ENCODE measurements at regions not wholly inside any gene's neighbourhood (a gene's known extent, or its start where the extent isn't known, plus 50 kb on each side); places are given as distances from the start of the nearest gene placed in this dataset.
"Not testable (repeated sequence)": the region's sequence is repeated elsewhere in the genome, so short reads cannot be mapped to it uniquely, and the experiment has no call there.

DNA sequence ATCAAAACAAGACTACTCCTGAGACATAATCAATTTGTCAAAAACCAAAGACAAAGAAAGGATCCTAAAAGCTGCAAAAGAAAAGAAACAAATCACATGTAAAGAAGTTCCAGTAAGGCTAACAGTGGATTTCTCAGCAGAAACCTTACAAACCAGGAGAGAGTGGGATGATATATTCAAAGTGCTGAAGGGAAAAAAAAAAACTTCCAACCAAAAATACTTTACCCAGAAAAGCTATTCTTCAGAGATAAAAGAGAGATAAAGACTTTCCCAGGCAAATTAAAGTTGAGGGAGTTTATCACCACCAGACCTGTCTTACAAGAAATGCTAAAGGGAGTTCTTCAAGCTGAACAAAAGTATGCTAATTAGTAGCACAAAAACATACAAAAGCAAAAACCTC, 91.9 kb upstream of the PPP2R5C start:
- DNase-seq (ENCODE audit: low spot score) (no peak), ATAC-seq (ENCODE audit: low read depth) (no peak)
- Histone ChIP-seq H3K4me3 (ENCODE audit: severe bottlenecking) (no peak overlapping the region), H3K9me3 (ENCODE audit: severe bottlenecking) (peaks cover 11% of the 10 kb centered on the region), H3K27ac (ENCODE audit: poor library complexity, severe bottlenecking) (no peak overlapping the region), H3K27me3 (ENCODE audit: insufficient read depth, poor library complexity, severe bottlenecking) (peaks cover 22% of the 10 kb centered on the region), H3K36me3 (ENCODE audit: low read depth) (no peaks in the 10 kb centered on the region), H3K4me1 (ENCODE audit: insufficient read depth, poor library complexity, severe bottlenecking) (no peaks in the 10 kb centered on the region)
- TF ChIP-seq, protein P1, sequence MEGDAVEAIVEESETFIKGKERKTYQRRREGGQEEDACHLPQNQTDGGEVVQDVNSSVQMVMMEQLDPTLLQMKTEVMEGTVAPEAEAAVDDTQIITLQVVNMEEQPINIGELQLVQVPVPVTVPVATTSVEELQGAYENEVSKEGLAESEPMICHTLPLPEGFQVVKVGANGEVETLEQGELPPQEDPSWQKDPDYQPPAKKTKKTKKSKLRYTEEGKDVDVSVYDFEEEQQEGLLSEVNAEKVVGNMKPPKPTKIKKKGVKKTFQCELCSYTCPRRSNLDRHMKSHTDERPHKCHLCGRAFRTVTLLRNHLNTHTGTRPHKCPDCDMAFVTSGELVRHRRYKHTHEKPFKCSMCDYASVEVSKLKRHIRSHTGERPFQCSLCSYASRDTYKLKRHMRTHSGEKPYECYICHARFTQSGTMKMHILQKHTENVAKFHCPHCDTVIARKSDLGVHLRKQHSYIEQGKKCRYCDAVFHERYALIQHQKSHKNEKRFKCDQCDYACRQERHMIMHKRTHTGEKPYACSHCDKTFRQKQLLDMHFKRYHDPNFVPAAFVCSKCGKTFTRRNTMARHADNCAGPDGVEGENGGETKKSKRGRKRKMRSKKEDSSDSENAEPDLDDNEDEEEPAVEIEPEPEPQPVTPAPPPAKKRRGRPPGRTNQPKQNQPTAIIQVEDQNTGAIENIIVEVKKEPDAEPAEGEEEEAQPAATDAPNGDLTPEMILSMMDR (IDR thresholded peaks at IDR 0.05; ENCODE audit: poor library complexity, severe bottlenecking): no peak

DNA sequence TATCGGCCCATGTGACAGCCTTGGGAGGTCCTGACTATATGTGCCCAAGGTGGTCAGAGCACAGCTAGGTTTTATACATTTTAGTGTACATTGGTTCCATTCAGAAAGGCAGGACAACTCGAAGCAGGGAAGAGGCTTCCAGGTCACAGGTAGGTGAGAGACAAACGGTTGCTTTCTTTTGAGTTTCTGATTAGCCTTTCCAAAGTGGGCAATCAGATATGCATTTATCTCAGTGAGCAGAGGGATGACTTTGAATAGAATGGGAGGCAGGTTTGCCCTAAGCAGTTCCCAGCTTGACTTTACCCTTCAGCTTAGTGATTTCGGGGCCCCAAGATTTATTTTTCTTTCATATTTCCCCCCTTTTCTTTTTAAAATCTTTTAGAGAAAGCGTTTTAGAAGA, 87.6 kb upstream of the PPP2R5C start:
- TF ChIP-seq, protein P1 (IDR thresholded peaks at IDR 0.05; ENCODE audit: poor library complexity, severe bottlenecking): no peak
- H3K9me3 ChIP-seq (ENCODE audit: severe bottlenecking): peaks cover 11% of the 10 kb centered on the region
- H3K4me3 ChIP-seq (ENCODE audit: severe bottlenecking): no peak overlapping the region
- H3K27ac ChIP-seq (ENCODE audit: poor library complexity, severe bottlenecking): no peak overlapping the region
- ATAC-seq (ENCODE audit: low read depth) (no peak), DNase-seq (ENCODE audit: low spot score) (no peak)
- peaks cover 20% of the 10 kb centered on the region for H3K27me3 ChIP-seq (ENCODE audit: insufficient read depth, poor library complexity, severe bottlenecking)
- peaks cover 6% of the 10 kb centered on the region for H3K4me1 ChIP-seq (ENCODE audit: insufficient read depth, poor library complexity, severe bottlenecking)
- no peaks in the 10 kb centered on the region for H3K36me3 ChIP-seq (ENCODE audit: low read depth)

DNA sequence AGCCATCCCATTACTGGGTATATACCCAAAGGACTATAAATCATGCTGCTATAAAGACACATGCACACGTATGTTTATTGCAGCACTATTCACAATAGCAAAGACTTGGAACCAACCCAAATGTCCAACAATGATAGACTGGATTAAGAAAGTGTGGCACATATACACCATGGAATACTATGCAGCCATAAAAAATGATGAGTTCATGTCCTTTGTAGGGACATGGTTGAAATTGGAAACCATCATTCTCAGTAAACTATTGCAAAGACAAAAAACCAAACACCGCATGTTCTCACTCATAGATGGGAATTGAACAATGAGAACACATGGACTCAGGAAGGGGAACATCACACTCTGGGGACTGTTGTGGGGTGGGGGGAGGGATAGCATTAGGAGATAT, 85.7 kb upstream of the PPP2R5C start:
- H3K4me1 ChIP-seq (ENCODE audit: insufficient read depth, poor library complexity, severe bottlenecking); ATAC-seq (ENCODE audit: low read depth); H3K4me3 ChIP-seq (ENCODE audit: severe bottlenecking); DNase-seq (ENCODE audit: low spot score); H3K27ac ChIP-seq (ENCODE audit: poor library complexity, severe bottlenecking); H3K36me3 ChIP-seq (ENCODE audit: low read depth); H3K9me3 ChIP-seq (ENCODE audit: severe bottlenecking): not testable (repeated sequence)
- peaks cover 16% of the 10 kb centered on the region for H3K27me3 ChIP-seq (ENCODE audit: insufficient read depth, poor library complexity, severe bottlenecking)

DNA sequence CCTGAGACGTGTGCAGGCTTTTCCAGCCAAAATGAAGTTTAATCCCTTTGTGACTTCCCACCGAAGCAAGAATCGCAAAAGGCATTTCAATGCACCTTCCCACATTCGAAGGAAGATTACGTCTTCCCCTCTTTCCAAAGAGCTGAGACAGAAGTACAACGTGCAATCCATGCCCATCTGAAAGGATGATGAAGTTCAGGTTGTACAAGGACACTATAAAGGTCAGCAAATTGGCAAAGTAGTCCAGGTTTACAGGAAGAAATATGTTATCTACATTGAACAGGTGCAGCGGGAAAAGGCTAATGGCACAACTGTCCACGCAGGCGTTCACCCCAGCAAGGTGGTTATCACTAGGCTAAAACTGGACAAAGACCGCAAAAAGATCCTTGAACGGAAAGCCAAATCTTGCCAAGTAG, 83.6 kb upstream of the PPP2R5C start:
- H3K36me3 ChIP-seq (ENCODE audit: low read depth); H3K27me3 ChIP-seq (ENCODE audit: insufficient read depth, poor library complexity, severe bottlenecking); DNase-seq (ENCODE audit: low spot score); ATAC-seq (ENCODE audit: low read depth); H3K4me3 ChIP-seq (ENCODE audit: severe bottlenecking); H3K4me1 ChIP-seq (ENCODE audit: insufficient read depth, poor library complexity, severe bottlenecking); H3K9me3 ChIP-seq (ENCODE audit: severe bottlenecking); H3K27ac ChIP-seq (ENCODE audit: poor library complexity, severe bottlenecking): not testable (repeated sequence)

DNA sequence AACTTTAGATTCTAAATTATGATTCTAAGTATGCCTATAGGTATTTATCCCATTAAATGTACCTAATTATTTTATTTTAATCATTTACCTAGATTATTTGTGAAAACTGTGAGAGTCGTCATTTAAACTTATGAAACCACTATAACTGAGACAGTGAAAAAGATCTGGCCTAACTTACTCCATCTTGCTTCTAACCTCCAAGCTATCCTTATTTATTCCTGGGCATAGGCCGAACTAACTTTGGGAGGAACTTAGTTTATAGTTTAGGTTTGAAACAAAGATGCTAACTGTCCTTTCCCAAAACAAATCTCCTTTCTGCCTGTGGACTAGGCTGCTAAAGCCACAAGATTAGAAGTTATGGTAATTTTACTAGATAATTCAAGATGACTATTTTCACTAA, 79.7 kb upstream of the PPP2R5C start:
- no peak overlapping the region for H3K27ac ChIP-seq (ENCODE audit: poor library complexity, severe bottlenecking)
- H3K27me3 ChIP-seq (ENCODE audit: insufficient read depth, poor library complexity, severe bottlenecking): peaks cover 2% of the 10 kb centered on the region
- no peak for ATAC-seq (ENCODE audit: low read depth)
- no peaks in the 10 kb centered on the region for H3K36me3 ChIP-seq (ENCODE audit: low read depth)
- TF ChIP-seq, protein P1 (IDR thresholded peaks at IDR 0.05; ENCODE audit: poor library complexity, severe bottlenecking): no peak
- peaks cover under 1% of the 10 kb centered on the region for H3K4me1 ChIP-seq (ENCODE audit: insufficient read depth, poor library complexity, severe bottlenecking)
- H3K9me3 ChIP-seq (ENCODE audit: severe bottlenecking): no peaks in the 10 kb centered on the region
- no peak for DNase-seq (ENCODE audit: low spot score)
- H3K4me3 ChIP-seq (ENCODE audit: severe bottlenecking): no peak overlapping the region

DNA sequence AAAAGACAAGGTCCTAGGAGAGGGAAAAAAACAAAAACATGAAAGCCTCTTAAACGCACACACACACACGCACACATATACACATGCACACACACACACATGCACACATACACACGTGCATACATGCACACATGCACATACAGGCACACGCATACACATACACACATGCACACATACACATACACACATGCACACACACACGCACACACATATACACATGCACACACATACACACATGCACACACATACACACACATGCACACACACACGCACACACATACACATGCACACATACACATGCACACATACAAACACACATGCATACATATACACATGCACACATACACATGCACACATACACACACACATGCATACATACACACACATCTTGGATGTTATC, 78.1 kb upstream of the PPP2R5C start:
- Histone ChIP-seq H3K4me1 (ENCODE audit: insufficient read depth, poor library complexity, severe bottlenecking) (no peaks in the 10 kb centered on the region), H3K9me3 (ENCODE audit: severe bottlenecking) (no peaks in the 10 kb centered on the region), H3K27me3 (ENCODE audit: insufficient read depth, poor library complexity, severe bottlenecking) (no peaks in the 10 kb centered on the region), H3K4me3 (ENCODE audit: severe bottlenecking) (no peak overlapping the region), H3K27ac (ENCODE audit: poor library complexity, severe bottlenecking) (no peak overlapping the region), H3K36me3 (ENCODE audit: low read depth) (no peaks in the 10 kb centered on the region)
- no peak for ATAC-seq (ENCODE audit: low read depth)
- DNase-seq (ENCODE audit: low spot score): no peak
- TF ChIP-seq, protein P1 (IDR thresholded peaks at IDR 0.05; ENCODE audit: poor library complexity, severe bottlenecking): no peak

Measured in RWPE2 (cell line).